Lower lobe of right lung (tissue), 2 donors: ENCODE measurements at regions not wholly inside any gene's neighbourhood (a gene's known extent, or its start where the extent isn't known, plus 50 kb on each side); places are given as distances from the start of the nearest gene placed in this dataset.

Experiments used
- ATAC-seq, 2 donors: fragments of 200-7000 bp; cut with Tn5 transposase; one replicate each; pipeline ENCODE4 v1.9.1; 2020 to 2022; ENCODE audit warnings: mild to moderate bottlenecking in 2 of 2, moderate library complexity in 2 of 2
- DNase-seq: peaks from one replicate; pipeline ENCODE4 v3.0.0-alpha.2; 2020
- H3K27ac ChIP-seq: fragments of 200-600 bp; one replicate; pipeline ENCODE4 v1.8.0; 2022
- H3K27me3 ChIP-seq: fragments of 200-600 bp; one replicate; pipeline ENCODE4 v1.8.0; 2022; ENCODE audit warnings: low read depth
- H3K36me3 ChIP-seq: fragments of 200-600 bp; one replicate; pipeline ENCODE4 v1.8.0; 2022; ENCODE audit warnings: mild to moderate bottlenecking
- H3K4me1 ChIP-seq: fragments of 200-600 bp; one replicate; pipeline ENCODE4 v1.8.0; 2022
- H3K4me3 ChIP-seq: fragments of 200-600 bp; one replicate; pipeline ENCODE4 v1.8.0; 2022; ENCODE audit warnings: mild to moderate bottlenecking
- H3K9me3 ChIP-seq: fragments of 200-600 bp; one replicate; pipeline ENCODE4 v1.8.0; 2022
- CTCF ChIP-seq: fragments of 200-600 bp; IDR thresholded peaks from one replicate; pipeline ENCODE4 v1.8.0; 2022; ENCODE audit warnings: antibody characterized with exemption, mild to moderate bottlenecking
- intact Hi-C: fragments of 100-400 bp; cut with DNase I; formaldehyde crosslinking; loops from one replicate; pipeline ENCODE4 v1.11.0; 2022
- donor health status: DM: no; HTN: yes; CAD: no; lungs with severe emphysema.

GRCh38 chr1:225707824-225708223 is 54.9 kb upstream of the ENAH start:
- intact Hi-C loops = no loop called here
- H3K9me3 ChIP-seq = no peaks in the 10 kb centered on the region
- DNase-seq = no peak
- ATAC-seq = no peak
- peaks cover 3% of the 10 kb centered on the region for H3K4me1 ChIP-seq
- H3K27ac ChIP-seq = no peak overlapping the region
- no peaks in the 10 kb centered on the region for H3K27me3 ChIP-seq
- no peak overlapping the region for H3K4me3 ChIP-seq
- TF ChIP-seq CTCF = no peak
- H3K36me3 ChIP-seq = no peaks in the 10 kb centered on the region

DNA sequence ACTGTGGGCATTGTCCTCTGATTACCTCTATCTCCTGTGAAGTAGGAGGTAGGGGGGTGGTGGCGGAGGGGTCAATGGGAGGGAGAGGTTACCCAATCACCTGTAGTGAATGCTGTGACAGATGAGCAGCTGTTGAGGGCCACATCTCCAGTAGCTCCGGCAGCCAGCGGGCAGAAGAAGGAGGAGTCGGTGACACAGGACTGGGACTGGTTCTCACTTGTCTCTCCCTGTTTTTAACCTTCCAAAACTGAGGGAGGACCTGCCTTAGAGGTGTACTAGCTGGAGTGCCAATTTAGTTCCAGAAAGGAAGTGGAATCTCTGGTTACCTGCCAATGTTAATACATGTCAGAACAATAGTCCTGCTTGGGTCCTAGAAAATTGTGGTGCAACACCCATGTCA is 56.2 kb upstream of the ENAH start:
- Histone ChIP-seq H3K27me3 (no peaks in the 10 kb centered on the region), H3K9me3 (no peaks in the 10 kb centered on the region), H3K4me3 (no peak overlapping the region), H3K4me1 (peaks cover 3% of the 10 kb centered on the region), H3K36me3 (no peaks in the 10 kb centered on the region), H3K27ac (no peak overlapping the region)
- ATAC-seq (no peak), DNase-seq (no peak)
- intact Hi-C loops = no loop called here
- no peak for TF ChIP-seq CTCF

GRCh38 chr1:225710804-225711203 is 57.9 kb upstream of the ENAH start:
- Histone ChIP-seq H3K4me3 (no peak overlapping the region), H3K27me3 (no peaks in the 10 kb centered on the region), H3K4me1 (peaks cover 3% of the 10 kb centered on the region), H3K27ac (no peak overlapping the region), H3K9me3 (no peaks in the 10 kb centered on the region), H3K36me3 (no peaks in the 10 kb centered on the region)
- no peak for TF ChIP-seq CTCF
- ATAC-seq (no peak), DNase-seq (no peak)
- intact Hi-C loops = no loop called here

- ATAC-seq = no peak
- TF ChIP-seq CTCF = no peak
- DNase-seq = no peak
- Histone ChIP-seq H3K4me3 (no peak overlapping the region), H3K27ac (no peak overlapping the region), H3K27me3 (no peaks in the 10 kb centered on the region), H3K36me3 (no peaks in the 10 kb centered on the region), H3K9me3 (no peaks in the 10 kb centered on the region), H3K4me1 (peaks cover 3% of the 10 kb centered on the region)
- intact Hi-C loops = no loop called here
Measured at GRCh38 chr1:225711236-225711937, 58.5 kb upstream of the ENAH start.

DNA sequence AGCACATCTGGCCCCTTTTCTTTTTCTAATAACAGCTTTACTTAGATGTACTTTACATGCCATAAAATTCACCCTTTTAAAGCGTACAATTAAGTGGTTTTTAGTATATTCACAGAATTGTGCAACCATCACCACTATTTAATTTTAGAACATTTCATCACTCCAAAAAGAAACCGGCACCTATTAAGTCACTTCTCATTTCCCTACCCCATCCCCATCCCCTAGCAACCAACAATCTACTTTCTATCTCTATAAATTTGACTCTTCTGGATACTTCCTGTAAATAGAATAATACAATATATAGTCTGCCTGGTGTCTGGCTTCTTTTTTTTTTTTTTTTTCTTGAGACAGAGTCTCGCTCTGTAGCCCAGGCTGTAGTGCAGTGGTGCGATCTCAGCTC is 59.5 kb upstream of the ENAH start:
- Histone ChIP-seq H3K4me3 (no peak overlapping the region), H3K9me3 (no peaks in the 10 kb centered on the region), H3K27me3 (no peaks in the 10 kb centered on the region), H3K27ac (no peak overlapping the region), H3K4me1 (peaks cover 3% of the 10 kb centered on the region), H3K36me3 (no peaks in the 10 kb centered on the region)
- ATAC-seq (peak; percentile 60 to 77), DNase-seq (no peak)
- intact Hi-C loops = no loop called here
- no peak for TF ChIP-seq CTCF
